NOMO-1 (cell line): ENCODE measurements at regions not wholly inside any gene's neighbourhood (a gene's known extent, or its start where the extent isn't known, plus 50 kb on each side); places are given as distances from the start of the nearest gene placed in this dataset.

ENCODE experiments used
- DNase-seq, 2 experiments: peaks; one replicate each; lab custom pipeline; 2025; ENCODE audit not compliant: unreplicated experiment in 2 of 2; lab: John Stamatoyannopoulos, UW

GRCh38 chr14:34250959-34251358, 211.1 kb downstream of the SPTSSA start:
- no peak for DNase-seq

DNA sequence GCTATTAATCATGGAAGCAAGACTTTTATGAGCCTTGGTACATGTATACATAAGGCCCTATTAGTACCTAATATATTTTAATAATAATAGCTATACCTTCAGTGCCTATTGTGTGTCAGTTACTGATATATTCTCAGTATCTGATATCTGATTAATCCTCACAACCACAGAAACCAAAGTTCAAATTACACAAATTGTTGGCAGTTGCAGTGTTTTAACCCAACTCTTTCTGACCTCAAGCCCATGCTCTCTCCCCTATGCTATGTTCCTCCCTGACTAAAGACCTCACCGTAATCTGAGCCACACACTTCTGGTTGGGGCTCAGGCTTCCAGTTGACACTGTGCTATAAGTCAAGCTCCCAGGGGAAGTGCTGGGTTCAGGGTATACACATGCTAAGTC, 214.4 kb downstream of the SPTSSA start:
- DNase-seq: no peak

DNA sequence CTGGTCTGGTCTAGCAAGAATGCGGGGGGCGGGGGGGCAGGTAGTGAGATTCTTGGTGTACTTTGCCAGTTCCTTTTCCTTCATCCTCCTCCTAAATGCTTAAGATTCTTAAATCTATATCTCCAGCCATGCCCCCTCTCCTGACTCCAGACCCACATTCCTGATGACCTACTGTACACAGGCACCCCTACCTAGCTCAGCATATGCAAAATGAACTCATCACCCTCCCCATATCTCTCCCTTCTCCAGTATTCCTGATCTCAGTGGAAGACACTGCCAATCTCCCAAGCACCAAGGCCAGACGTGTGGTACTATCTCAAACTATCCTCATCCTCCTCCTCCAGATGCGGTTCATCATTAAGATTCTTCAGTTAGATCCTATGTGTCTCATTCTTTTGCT, 215.8 kb downstream of the SPTSSA start:
- no peak for DNase-seq

GRCh38 chr14:34243401-34243800, 218.6 kb downstream of the SPTSSA start:
- no peak for DNase-seq

- no peak for DNase-seq
These were observed 219.0 kb downstream of the SPTSSA start for GRCh38 chr14:34243001-34243400.

DNA sequence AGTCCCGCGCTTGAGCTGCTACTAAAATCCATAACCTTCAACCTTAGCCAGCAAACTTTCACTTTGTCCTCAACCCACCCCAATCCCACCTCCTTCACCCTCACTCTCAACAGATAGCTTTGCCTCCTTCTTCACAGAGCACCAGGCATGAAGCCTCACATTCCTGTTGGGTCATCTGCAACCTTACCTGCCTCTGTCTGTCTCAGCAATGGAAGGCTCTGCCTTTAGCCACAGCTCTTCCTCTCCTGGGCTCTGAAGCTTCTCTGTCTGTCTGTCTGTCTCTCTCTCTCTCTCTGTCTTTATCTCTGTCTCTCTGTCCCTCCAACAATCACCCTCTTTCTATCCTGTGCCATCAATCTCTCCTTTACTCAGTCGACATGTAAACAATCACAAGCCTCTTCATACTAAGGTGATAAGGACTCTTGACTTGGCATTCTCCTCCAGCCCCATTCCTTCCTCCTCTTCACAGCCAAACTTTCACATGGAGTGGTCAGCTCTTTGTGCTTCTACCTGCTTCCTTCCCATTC, 220.8 kb downstream of the SPTSSA start:
- no peak for DNase-seq

DNA sequence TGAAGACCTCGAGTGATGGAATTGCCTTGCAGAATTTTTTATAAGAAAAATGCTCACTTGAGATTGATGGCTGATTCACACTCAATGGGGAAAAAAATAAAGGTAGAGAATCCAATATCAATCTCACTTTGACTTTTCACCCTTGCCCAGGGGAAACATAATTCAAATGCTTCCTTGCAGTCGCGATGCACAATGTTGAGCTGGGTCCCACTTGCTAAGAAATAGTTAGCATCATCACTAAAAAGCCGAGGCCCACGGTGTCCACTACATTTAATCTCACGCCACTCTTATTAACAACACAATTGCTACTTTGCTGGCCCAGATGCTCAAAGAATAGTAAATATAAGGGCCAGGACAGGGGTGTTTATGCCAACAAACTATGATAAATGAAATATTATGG, 223.4 kb downstream of the SPTSSA start:
- no peak for DNase-seq

DNA sequence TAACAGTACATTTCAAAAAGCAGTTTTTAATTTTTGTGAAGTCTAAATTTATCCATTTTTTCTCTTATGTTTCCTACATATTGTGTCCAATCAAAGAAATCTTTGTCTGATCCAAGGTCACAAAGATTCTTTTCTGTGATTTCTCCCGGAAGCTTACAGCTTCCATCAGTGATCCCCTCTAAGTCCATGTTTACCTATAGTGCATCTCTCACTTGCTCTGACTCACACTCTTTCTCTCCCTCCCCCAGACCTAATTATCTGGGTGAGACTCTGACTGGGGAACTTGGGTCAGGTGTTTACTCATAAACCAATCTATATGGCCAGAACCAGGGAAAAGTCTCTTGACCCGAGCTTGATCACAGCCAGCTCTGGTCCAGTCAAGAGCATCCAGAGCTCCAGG, 224.4 kb downstream of the SPTSSA start:
- no peak for DNase-seq

DNA sequence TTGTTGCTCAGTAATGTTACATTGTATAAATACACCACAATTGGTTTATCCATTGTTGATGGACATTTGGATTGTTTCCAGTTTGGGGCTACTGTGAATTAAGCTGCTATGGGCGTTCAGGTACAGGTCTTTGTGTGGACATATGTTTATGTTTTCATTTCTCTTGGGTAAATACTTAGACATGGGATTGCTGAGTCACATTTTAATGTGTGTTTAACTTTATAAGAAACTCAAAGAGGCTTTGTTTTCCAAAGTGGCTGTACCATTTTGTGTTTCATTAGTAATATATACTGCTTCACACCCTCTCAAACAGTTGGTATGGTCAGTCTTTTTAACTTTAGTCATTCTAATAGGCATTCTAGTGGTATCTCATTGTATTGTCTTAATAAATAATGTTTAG, 225.0 kb downstream of the SPTSSA start:
- no peak for DNase-seq

- no peak for DNase-seq
These were observed 226.3 kb downstream of the SPTSSA start for GRCh38 chr14:34235643-34236300.

DNA sequence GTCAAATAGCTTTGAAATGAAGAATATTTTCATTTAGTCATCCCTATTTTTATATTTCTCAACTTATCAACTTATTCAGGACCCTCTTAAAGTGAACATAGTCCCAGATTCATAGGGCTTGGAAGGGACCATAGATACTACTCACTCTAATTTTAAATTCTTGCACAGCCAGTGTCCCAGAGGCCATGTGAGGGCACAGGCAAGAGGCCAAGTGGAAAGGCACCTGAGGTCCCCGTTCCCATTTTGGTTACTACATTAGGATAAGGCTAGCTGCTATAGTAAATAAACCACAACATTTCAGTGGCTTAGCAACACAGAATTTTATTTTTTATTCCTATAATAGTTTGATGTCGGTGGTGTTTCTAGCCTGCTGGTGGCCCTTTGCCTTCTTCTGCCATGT, 227.8 kb downstream of the SPTSSA start:
- DNase-seq: no peak

GRCh38 chr14:34233619-34234018, 228.4 kb downstream of the SPTSSA start:
- DNase-seq: no peak

DNA sequence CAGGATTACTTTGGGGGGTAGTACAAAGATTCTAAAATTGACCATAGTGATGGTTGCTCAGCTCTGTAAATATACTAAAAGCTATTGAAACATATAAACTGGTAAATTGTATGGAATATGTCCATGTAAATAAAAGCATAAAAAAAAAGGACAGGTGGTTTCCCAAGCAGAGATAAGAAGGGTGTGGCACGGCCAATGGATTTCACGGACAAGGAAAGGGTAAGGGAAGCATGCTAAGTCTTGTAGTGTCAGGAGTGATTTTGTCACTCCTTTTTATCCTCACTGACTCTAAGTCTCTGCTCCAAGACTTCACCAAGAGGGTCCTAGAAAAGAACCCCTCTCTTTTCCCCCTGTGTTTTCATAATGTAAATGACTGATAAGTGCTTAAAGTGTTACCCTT, 229.2 kb downstream of the SPTSSA start:
- no peak for DNase-seq

DNA sequence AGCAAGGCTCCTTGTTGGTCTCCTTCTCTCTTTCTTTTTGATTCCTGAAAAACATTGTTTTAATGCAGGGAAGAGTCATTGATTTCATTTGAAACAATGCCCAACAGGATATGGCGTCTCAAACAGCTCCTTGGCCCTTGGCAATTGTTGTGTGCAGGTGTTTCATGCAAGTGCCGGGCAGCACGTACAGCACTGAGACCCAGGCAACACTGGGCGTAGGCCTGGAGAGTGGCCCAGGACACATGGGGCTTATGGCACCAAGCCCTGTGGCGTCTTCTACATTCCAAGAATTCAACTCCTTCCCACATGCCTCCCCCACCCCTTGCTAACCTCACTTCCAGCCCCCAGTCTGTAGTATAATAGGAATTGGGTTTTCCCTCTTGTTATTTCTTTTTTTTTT, 230.4 kb downstream of the SPTSSA start:
- DNase-seq: no peak

GRCh38 chr14:34229140-34229539, 232.9 kb downstream of the SPTSSA start:
- no peak for DNase-seq

DNA sequence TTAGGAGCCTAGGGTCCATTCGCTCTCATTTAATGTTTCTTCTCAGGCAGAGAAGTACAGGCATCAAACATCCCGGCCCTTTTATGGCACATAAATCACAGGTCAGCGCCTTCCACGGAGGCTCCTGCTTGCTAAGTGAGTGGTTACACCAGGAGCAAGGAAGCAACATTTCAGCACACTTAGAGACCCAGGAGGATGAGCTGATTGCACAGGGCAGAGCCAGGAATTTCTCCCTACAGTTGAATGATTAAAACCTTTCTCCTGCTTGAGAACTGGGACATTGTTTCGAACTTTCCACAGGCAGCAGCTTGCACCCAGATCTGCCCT, 233.4 kb downstream of the SPTSSA start:
- DNase-seq: no peak

DNA sequence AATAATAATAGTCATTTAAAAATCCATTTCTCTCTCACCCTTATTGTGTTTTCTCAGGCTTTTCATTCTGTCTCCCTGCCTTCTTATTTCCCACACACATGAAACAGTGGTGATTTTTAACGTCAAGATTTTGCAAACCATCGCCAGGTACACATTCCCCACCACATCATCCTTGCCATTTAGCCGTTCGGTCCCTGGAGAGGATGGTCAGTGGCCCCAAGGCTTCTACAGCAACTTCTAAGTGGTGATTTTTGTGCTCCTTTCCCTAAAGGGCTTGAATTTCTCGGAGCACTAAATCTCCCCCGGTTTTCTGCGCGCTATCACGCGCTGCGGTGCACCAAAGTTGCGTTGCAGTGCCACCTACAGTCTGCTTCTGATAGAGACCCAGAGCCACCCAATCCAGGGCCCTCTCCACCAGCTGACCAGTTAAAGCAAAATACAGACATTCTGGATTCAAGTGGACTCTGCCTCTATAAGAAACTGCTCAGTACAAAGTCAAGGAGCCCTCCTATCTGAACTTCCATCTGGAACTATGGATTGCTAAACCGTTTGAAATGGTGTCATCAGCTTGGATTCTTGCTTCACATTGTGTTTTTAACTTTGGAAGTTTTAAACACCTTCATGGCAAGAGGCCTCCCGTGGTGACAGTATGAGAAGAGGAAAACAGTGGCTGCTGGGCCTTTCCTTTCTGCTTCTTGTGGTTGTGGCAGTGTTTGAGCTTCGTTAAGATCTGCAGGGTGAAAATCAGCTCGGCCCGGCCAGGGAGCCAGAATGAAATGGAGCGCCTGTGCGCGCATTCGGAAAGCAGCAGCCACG, 234.0 kb downstream of the SPTSSA start:
- DNase-seq: peak; percentile 48 to 61

- DNase-seq: no peak
These were observed 237.8 kb downstream of the SPTSSA start for GRCh38 chr14:34224221-34224620.

DNA sequence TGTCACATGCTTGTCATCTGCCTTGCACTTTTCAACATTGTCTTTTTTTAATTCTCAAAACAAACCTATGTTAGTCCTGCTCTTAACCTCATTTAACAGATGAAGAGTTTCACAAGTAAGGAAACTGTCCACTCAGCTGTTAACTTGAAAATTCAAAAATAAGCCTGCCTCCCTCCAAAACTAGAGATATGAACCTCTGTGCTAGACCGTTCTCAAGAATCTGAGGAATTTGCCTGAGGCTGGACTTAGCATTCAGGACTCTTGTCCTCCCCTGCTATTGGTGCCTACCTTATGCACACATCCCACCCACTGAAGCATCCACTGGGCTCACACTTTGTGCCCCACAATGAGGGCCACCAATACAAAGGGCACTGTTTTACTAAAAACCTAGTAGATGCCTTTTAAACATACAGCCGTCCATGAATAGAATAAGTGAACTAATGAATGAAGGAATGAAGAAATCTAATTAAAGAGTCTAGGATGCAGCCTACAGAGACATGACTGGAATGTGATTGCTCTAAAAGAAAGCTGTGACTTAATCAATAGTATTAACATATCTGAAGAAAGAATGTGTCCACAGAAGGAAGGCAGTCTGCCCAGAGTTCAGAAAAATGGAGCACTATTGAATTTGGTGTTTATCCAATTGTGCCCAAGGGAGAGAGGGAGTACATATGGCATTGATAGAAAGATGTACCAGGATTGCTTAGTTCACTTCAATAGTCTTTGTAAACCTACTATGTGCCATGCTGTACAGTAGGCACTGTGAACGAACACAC, 238.5 kb downstream of the SPTSSA start:
- no peak for DNase-seq

GRCh38 chr14:34222867-34223266, 239.2 kb downstream of the SPTSSA start:
- DNase-seq: no peak

- DNase-seq: no peak
These were observed 239.9 kb downstream of the SPTSSA start for GRCh38 chr14:34222122-34222521.

DNA sequence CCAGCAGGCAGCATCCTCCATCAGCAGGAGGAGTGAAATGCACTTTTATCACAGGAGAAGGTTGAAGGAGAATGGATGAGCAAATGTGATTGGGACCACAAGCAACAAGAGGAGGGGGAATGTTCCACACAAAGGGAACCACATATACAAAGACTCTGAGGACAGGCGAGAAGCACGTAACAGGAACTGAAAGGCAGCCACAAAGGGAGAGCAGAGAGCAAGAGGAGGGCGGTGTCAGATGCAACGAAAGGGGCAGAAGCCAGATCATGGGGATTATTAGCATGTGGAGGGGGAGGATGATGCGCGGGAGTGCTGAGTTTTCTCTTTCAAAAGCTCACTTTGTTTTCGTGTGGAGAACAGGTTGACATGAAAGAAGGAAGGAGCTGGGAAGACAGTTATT, 241.1 kb downstream of the SPTSSA start:
- peak; percentile 37 to 68 for DNase-seq
